Urothelium cell line (cell line): ENCODE measurements at regions not wholly inside any gene's neighbourhood (a gene's known extent, or its start where the extent isn't known, plus 50 kb on each side); places are given as distances from the start of the nearest gene placed in this dataset.

Source experiments
- DNase-seq: peaks from one replicate; pipeline ENCODE4 v3.0.0; 2011; ENCODE audit warnings: low spot score, mixed read lengths
- FAIRE-seq: peaks from 2 replicates; lab custom pipeline; 2011; peaks lifted over from hg19 to GRCh38; lab: Jason Lieb, UNC

- FAIRE-seq = no peak
- no peak for DNase-seq
These were observed 167.1 kb downstream of the ZBTB18 start for GRCh38 chr1:244218220-244218619.

DNA sequence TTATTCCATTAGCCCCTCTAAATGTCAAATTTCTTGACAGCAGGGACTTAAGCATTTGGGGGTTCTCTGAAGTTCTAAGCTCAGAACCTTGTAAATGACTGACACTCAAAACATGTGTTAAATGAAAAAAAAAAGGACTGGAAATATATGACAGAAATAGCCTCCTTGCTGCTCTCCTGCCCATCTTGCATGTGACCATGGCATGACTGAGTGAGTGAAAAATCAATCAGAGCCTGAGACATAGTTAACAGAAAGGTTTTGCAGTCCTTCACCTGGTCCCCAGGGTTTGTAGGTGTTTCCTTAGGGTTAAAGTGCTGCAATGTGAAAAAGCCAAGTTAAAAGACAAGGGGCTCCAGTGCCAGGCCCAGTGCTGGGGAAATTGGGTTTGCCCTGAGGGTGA, 168.1 kb downstream of the ZBTB18 start:
- FAIRE-seq = no peak
- DNase-seq = no peak

- DNase-seq = no peak
- no peak for FAIRE-seq
These were observed 168.7 kb downstream of the ZBTB18 start for GRCh38 chr1:244219802-244220201.

GRCh38 chr1:244220410-244220809, 169.3 kb downstream of the ZBTB18 start:
- DNase-seq (no peak), FAIRE-seq (no peak)

DNA sequence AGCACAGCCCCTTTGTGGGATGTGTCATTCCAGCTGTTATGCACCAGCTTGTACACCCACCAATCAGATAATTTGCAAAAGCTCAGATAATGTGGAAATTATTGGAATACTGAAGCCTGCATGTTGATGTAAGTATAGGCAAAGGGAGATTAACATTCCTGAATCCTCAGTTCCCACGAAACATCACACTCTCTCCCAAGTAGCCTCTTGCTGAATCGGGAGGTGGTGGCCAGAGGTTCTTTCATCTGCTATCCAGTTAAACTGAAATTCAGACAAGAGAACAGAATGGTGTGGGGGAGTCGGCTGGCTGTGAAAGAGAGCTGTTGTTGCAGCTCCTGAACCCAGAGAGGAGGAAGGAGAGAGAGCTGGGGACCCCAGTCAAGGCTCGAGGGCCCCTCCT, 170.9 kb downstream of the ZBTB18 start:
- no peak for FAIRE-seq
- no peak for DNase-seq

- DNase-seq = no peak
- FAIRE-seq = no peak
These were observed 173.7 kb downstream of the ZBTB18 start for GRCh38 chr1:244224487-244225430.

GRCh38 chr1:244226435-244226834, 175.4 kb downstream of the ZBTB18 start:
- no peak for FAIRE-seq
- DNase-seq = peak; percentile 19

GRCh38 chr1:244230470-244230869, 179.4 kb downstream of the ZBTB18 start:
- DNase-seq (no peak), FAIRE-seq (no peak)

DNA sequence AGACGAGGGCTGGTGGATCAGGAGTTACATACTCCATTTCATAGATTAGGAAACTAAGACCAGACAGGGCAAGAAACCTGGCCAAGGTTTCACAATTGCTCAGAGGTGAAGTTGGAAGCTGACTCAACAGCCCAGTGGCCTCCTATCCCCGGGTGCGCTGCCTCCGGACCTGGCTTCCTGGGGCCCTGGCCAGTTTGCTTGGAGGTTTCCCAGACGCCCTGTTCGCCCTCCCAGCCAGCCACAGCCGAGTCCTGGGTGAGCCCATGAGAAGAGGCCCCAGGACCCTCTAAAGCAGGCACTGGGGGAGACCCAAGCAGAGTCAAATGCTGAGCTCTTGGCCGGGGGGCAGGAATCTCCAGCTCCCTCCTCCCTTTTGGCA, 180.1 kb downstream of the ZBTB18 start:
- FAIRE-seq (no peak), DNase-seq (no peak)

DNA sequence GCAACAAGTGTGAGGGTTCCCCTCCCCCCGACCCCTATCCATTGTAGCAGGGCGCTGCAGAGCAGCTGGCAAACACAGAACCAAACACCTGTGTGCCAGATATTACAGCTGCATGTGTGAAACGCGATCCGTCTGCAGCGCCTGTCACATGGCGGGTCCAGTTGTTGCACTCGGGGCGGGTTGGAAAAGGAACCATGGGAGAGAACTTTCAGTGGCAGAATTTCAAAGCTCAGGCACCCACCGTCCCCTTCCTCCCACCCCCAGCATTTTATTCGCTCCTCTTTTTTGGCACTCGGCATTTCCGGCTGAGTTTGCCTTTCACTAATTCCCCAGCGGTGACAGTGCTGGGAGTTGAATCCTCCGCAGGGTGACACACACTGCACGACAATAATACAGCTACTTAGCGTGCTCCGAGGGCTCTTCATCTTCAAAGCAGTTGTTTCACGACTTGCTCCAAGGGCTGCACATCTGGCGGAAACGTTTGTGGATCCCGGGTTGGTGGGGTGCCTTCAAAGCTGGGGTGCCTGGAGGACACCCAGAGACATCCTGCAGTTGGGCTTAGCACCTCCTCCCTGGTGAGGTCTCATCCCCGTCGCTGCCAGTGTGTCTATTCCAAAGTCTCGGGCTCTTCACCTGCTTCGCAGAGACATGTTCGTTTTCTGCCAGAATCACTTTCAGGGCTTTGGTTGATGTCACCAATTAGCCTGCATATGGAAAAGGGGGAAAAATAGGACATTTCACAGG, 180.7 kb downstream of the ZBTB18 start:
- FAIRE-seq (no peak), DNase-seq (peak; percentile 58)

DNA sequence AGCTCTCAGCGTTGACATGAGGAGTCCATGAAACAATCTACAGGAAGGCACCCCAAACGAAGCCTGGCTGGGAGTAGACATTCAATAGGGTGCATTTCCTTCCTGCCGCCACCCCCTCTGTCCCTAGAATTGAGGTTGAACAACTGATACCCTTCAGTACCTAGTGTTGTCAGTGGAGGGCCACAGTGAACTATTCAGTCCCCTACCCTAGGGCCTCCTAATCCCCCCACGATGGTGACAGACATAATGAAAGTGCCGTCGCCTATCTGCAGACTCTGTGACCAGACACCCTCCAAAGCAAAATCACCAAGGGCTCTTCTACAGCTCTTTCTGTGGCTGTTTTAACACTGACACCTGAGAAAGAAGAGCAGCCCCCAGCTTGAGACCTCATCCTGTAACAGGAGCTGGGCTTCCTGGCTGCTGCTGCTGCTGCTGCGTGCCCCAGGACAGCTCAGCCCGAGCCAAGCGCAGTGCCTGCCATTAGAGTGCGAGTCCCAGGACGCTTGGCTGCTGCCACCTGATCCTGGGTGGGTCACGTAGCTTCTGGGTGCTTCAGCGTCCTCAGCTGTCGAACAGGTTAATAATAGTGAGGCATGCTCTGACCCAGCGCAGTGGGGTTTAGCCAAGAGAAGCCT, 183.0 kb downstream of the ZBTB18 start:
- no peak for DNase-seq
- FAIRE-seq = no peak

GRCh38 chr1:244235157-244235556, 184.1 kb downstream of the ZBTB18 start:
- no peak for FAIRE-seq
- DNase-seq = no peak

GRCh38 chr1:244236101-244236500, 185.0 kb downstream of the ZBTB18 start:
- DNase-seq = no peak
- no peak for FAIRE-seq

GRCh38 chr1:244236721-244237120, 185.6 kb downstream of the ZBTB18 start:
- DNase-seq = no peak
- no peak for FAIRE-seq

DNA sequence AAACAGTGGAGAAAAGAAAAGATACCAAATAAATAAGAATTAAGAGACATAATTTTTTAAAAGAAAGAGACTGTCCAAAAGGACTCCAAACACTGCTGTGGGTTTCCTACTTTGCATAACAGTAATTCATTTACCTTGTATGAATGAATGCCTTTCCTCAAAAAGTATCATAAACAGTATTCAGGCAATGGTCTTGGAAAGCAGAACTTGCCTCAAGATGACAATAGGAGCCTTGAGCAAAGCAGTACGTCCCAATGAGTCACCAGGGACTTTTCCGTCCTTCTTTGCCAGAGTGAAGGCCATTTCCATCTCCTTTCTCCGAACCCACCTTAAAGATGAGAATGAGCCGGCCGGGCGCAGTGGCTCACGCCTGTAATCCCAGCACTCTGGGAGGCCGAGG, 186.4 kb downstream of the ZBTB18 start:
- no peak for FAIRE-seq

GRCh38 chr1:244239261-244239770, 188.2 kb downstream of the ZBTB18 start:
- FAIRE-seq = no peak
- peak; percentile 16 for DNase-seq

More for the DNA sequence above, 186.4 kb downstream of the ZBTB18 start:
- no peak for DNase-seq

DNA sequence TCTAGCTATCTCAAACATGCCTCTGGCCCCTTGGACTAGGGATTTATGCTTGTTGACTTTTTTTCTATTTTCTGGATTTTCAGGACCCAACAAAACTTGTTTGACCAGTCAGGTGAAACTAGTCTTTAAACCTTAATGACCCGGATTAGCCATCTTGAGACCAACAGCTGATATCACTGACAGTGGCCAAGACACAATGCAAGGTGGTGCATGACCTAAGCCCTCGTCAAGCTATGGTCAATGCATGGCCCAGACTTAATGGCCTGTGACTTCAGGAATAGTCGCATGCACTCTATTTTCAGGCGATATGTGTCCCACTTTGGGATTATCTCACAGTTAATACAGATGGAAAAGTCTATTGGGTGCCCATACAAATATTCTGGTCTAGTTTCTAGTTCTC, 190.4 kb downstream of the ZBTB18 start:
- no peak for FAIRE-seq

GRCh38 chr1:244242446-244242845, 191.4 kb downstream of the ZBTB18 start:
- DNase-seq (no peak), FAIRE-seq (no peak)

More for the DNA sequence above, 190.4 kb downstream of the ZBTB18 start:
- no peak for DNase-seq

GRCh38 chr1:244246334-244246733, 195.3 kb downstream of the ZBTB18 start:
- DNase-seq (no peak), FAIRE-seq (no peak)

- no peak for FAIRE-seq
- DNase-seq = no peak
These were observed 197.3 kb downstream of the ZBTB18 start for GRCh38 chr1:244248426-244248825.

GRCh38 chr1:244252211-244252610, 199.5 kb downstream of the ADSS2 start:
- DNase-seq (no peak), FAIRE-seq (no peak)
